HCT116 (cell line): ENCODE measurements at regions not wholly inside any gene's neighbourhood (a gene's known extent, or its start where the extent isn't known, plus 50 kb on each side); places are given as distances from the start of the nearest gene placed in this dataset.

Experiments used
- CTCF ChIP-seq, 3 experiments: fragments of 200-600 bp in 1 of 3; sonication (generic) in 1 of 3; IDR thresholded peaks in 2 of 3; conservative IDR thresholded peaks in 1 of 3; 2 replicates each; pipeline ENCODE4 v1.5.1; 2012 to 2017; ENCODE audit warnings: low read depth in 2 of 3, low read length in 2 of 3, antibody characterized with exemption in 1 of 3, borderline replicate concordance in 1 of 3, control low read depth in 1 of 3, mild to moderate bottlenecking in 1 of 3, mixed read lengths in 1 of 3, mixed run types in 1 of 3, moderate library complexity in 1 of 3; ENCODE audit not compliant: insufficient read depth in 1 of 3
- ZFX ChIP-seq: fragments of 450-650 bp; IDR thresholded peaks from 2 replicates; pipeline ENCODE4 v1.6.1; 2017
- TF ChIP-seq, protein P1 (sequence below): IDR thresholded peaks from 2 replicates; pipeline ENCODE4 v1.6.1; 2012; ENCODE audit warnings: low read depth

DNA sequence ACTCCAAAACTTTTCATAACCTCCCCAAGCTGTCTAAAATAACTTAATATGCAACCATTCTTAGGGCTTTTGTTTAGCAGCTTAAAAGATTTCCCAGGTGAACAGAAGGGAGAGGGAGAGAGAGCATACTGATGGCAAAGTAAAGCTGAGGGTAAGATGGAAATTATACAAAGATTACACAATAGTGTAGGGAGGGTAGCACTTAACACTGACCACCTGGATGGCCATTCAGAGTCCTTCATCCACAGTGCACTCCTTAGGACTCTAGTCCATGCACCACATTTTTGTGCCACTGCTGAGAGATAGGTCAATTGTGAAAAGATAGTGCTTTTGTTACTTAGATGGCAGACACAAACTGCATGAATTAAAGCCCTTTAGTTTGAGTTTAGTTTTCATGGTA is 574.6 kb downstream of the LMO4 start:
- TF ChIP-seq CTCF (IDR thresholded peaks at IDR 0.05 in 2 of 3, conservative IDR thresholded peaks at IDR 0.05 in 1 of 3; ENCODE audit: borderline replicate concordance in 1 of 3, insufficient read depth in 1 of 3, low read depth in 2 of 3, low read length in 2 of 3), result no peak
- TF ChIP-seq, protein P1, sequence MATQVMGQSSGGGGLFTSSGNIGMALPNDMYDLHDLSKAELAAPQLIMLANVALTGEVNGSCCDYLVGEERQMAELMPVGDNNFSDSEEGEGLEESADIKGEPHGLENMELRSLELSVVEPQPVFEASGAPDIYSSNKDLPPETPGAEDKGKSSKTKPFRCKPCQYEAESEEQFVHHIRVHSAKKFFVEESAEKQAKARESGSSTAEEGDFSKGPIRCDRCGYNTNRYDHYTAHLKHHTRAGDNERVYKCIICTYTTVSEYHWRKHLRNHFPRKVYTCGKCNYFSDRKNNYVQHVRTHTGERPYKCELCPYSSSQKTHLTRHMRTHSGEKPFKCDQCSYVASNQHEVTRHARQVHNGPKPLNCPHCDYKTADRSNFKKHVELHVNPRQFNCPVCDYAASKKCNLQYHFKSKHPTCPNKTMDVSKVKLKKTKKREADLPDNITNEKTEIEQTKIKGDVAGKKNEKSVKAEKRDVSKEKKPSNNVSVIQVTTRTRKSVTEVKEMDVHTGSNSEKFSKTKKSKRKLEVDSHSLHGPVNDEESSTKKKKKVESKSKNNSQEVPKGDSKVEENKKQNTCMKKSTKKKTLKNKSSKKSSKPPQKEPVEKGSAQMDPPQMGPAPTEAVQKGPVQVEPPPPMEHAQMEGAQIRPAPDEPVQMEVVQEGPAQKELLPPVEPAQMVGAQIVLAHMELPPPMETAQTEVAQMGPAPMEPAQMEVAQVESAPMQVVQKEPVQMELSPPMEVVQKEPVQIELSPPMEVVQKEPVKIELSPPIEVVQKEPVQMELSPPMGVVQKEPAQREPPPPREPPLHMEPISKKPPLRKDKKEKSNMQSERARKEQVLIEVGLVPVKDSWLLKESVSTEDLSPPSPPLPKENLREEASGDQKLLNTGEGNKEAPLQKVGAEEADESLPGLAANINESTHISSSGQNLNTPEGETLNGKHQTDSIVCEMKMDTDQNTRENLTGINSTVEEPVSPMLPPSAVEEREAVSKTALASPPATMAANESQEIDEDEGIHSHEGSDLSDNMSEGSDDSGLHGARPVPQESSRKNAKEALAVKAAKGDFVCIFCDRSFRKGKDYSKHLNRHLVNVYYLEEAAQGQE, result no peak
- TF ChIP-seq ZFX, result no peak
